Endothelial cell of umbilical vein (primary cell): ENCODE measurements at regions not wholly inside any gene's neighbourhood (a gene's known extent, or its start where the extent isn't known, plus 50 kb on each side); places are given as distances from the start of the nearest gene placed in this dataset.

Experiments
- BruUV-seq: library from RNA; stranded (reverse); fragments of 400-500 nt; replicated peaks from 2 replicates; lab custom pipeline; 2021; lab: Mats Ljungman, UMichigan
- CTCF ChIA-PET: fragments of 300-600, 350-600 bp; sonication (Branson Sonifier 250); formaldehyde crosslinking; loops from one replicate; lab custom pipeline; 2021; ENCODE audit warnings: antibody characterized with exemption, inconsistent platforms; lab: Charles Lee
- POLR2A ChIA-PET: fragments of 300-600, 350-600 bp; sonication (Branson Sonifier 250); formaldehyde crosslinking; loops from one replicate; lab custom pipeline; 2021; ENCODE audit warnings: antibody characterized with exemption, inconsistent platforms; lab: Charles Lee
- DNase-seq: peaks from one replicate; pipeline ENCODE4 v3.0.0-alpha.2; 2011; ENCODE audit warnings: low read depth, low spot score
- FAIRE-seq: peaks from 2 replicates; lab custom pipeline; 2011; peaks lifted over from hg19 to GRCh38; lab: Jason Lieb, UNC
- H2AFZ ChIP-seq: 2 replicates; pipeline ENCODE4 v1.6.0; 2012; ENCODE audit warnings: low read depth, low read length, control low read depth, inconsistent platforms
- H3K27ac ChIP-seq: 2 replicates; pipeline ENCODE4 v1.5.1; 2011; ENCODE audit warnings: low read depth, mild to moderate bottlenecking, control low read depth, low read length, moderate library complexity; ENCODE audit not compliant: insufficient read depth
- H3K27me3 ChIP-seq, 2 experiments: 2 replicates each; pipeline versions ENCODE4 v1.6.0 to v1.6.1; 2011; ENCODE audit warnings: low read length in 2 of 2, mixed read lengths in 1 of 2; ENCODE audit not compliant: control insufficient read depth in 2 of 2, insufficient read depth in 2 of 2
- H3K36me3 ChIP-seq, 2 experiments: 2 replicates in 1 of 2; 3 replicates in 1 of 2; pipeline ENCODE4 v1.5.1; 2011; ENCODE audit warnings: low read length in 2 of 2, mild to moderate bottlenecking in 1 of 2, moderate library complexity in 1 of 2; ENCODE audit not compliant: control insufficient read depth in 2 of 2, insufficient read depth in 2 of 2; ENCODE audit errors: extremely low read depth in 1 of 2
- H3K4me1 ChIP-seq: 3 replicates; pipeline ENCODE4 v1.5.1; 2011; ENCODE audit warnings: mild to moderate bottlenecking, low read length; ENCODE audit not compliant: control insufficient read depth, insufficient read depth; ENCODE audit errors: extremely low read depth
- H3K4me2 ChIP-seq: 2 replicates; pipeline ENCODE4 v1.6.1; 2011; ENCODE audit warnings: low read length, control low read depth, mixed read lengths; ENCODE audit not compliant: insufficient read depth
- H3K4me3 ChIP-seq, 3 experiments: fragments of 200-600 bp in 1 of 3; sonication (generic), shearing (Covaris generic) in 1 of 3; replicated peaks in 1 of 3; 2 replicates each; pipeline ENCODE4 v1.5.1; 2011 to 2016; ENCODE audit warnings: control low read depth in 3 of 3, low read length in 3 of 3, mild to moderate bottlenecking in 2 of 3, inconsistent platforms in 1 of 3, low read depth in 1 of 3, moderate library complexity in 1 of 3; ENCODE audit not compliant: insufficient read depth in 1 of 3
- H3K79me2 ChIP-seq: 2 replicates; pipeline ENCODE4 v1.6.0; 2012; ENCODE audit warnings: low read length, inconsistent platforms; ENCODE audit not compliant: control insufficient read depth, insufficient read depth
- H3K9ac ChIP-seq: replicated peaks from 2 replicates; pipeline ENCODE3; 2011; ENCODE audit warnings: low read length, control low read depth; ENCODE audit not compliant: insufficient read depth; ENCODE audit errors: extremely low read depth
- H3K9me1 ChIP-seq: replicated peaks from 3 replicates; pipeline ENCODE4 v1.6.0; 2011; ENCODE audit warnings: mild to moderate bottlenecking, low read length; ENCODE audit not compliant: control insufficient read depth, insufficient read depth; ENCODE audit errors: extremely low read depth
- H3K9me3 ChIP-seq: replicated peaks from 2 replicates; pipeline ENCODE4 v1.5.1; 2012; ENCODE audit warnings: low read length, inconsistent platforms; ENCODE audit not compliant: control insufficient read depth, insufficient read depth
- H4K20me1 ChIP-seq: replicated peaks from 2 replicates; pipeline ENCODE3; 2011; ENCODE audit warnings: mild to moderate bottlenecking, low read length; ENCODE audit not compliant: control insufficient read depth, insufficient read depth; ENCODE audit errors: extremely low read depth
- EZH2 ChIP-seq: IDR thresholded peaks from 2 replicates; pipeline ENCODE4 v1.6.1; 2012; ENCODE audit warnings: borderline replicate concordance, low read depth, mild to moderate bottlenecking, moderate library complexity, low read length, inconsistent platforms; ENCODE audit not compliant: severe bottlenecking
- FOS ChIP-seq: IDR thresholded peaks from 2 replicates; pipeline ENCODE4 v1.6.1; 2011; ENCODE audit warnings: mild to moderate bottlenecking, low read length, moderate library complexity, borderline replicate concordance; ENCODE audit not compliant: insufficient read depth
- GATA2 ChIP-seq: IDR thresholded peaks from 2 replicates; pipeline ENCODE4 v1.7.0; 2011; ENCODE audit warnings: low read depth, mild to moderate bottlenecking, moderate library complexity, mixed read lengths, low read length; ENCODE audit not compliant: insufficient read length, insufficient read depth
- JUN ChIP-seq: IDR thresholded peaks from 2 replicates; pipeline ENCODE4 v1.6.1; 2011; ENCODE audit warnings: borderline replicate concordance, low read depth; ENCODE audit not compliant: insufficient read length, insufficient read depth
- MYC ChIP-seq: IDR thresholded peaks from one replicate; pipeline ENCODE4 v1.6.1; 2011; ENCODE audit warnings: mild to moderate bottlenecking, low read depth, low read length
- POLR2A ChIP-seq: IDR thresholded peaks from 2 replicates; pipeline ENCODE4 v1.6.1; 2012; ENCODE audit warnings: low read depth, mild to moderate bottlenecking, control low read depth, low read length
- POLR2AphosphoS5 ChIP-seq: IDR thresholded peaks from 2 replicates; pipeline ENCODE4 v1.6.1; 2012; ENCODE audit warnings: low read depth, mild to moderate bottlenecking, control low read depth, low read length, moderate library complexity; ENCODE audit not compliant: insufficient read depth
- dilution Hi-C: fragments of 300-500 bp; cut with MboI; formaldehyde crosslinking; loops from one replicate; pipeline ENCODE4 v1.15.0; 2019; ENCODE audit warnings: low sequenced_read_pairs; ENCODE audit not compliant: extremely low pct_ligation_motif_present
- intact Hi-C: fragments of 100-400 bp; cut with micrococcal nuclease; formaldehyde crosslinking; loops from one replicate; pipeline ENCODE4 v1.10.0; 2022
- TF ChIP-seq, protein P1 (sequence below), 2 donors: IDR thresholded peaks; 1 replicate in 1 of 2; 2 replicates in 1 of 2; pipeline ENCODE4 v1.5.1; 2011; ENCODE audit warnings: low read length in 2 of 2, mild to moderate bottlenecking in 2 of 2, moderate library complexity in 2 of 2, control low read depth in 1 of 2, inconsistent platforms in 1 of 2, low read depth in 1 of 2; ENCODE audit not compliant: insufficient read depth in 1 of 2; ENCODE audit errors: extremely low read depth in 1 of 2
- TF ChIP-seq, protein P2 (sequence below): IDR thresholded peaks from 2 replicates; pipeline ENCODE4 v1.6.1; 2011; ENCODE audit not compliant: insufficient read depth, insufficient read length

DNA sequence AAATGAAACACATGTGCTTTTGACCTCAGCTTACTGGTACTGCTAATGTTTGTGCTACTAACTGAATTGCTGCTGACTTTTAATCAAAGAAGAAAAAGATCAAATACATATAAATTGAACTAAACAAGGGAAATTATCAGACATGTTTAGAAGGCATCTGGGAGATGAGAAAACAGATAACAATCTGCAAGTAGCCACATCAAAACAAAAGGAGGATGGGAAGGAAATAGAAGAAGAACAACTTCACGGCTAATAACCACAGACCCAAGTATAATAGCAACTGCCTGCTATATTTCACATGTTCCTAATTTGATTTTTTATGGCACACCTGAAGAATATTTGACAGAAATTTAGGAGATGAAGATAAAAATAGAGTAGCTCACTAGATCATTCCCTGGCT lies 542.6 kb upstream of the SYT4 start:
- no peak overlapping the region for H2AFZ ChIP-seq
- no peaks in the 10 kb centered on the region for H3K79me2 ChIP-seq
- no peak for FAIRE-seq
- H3K4me1 ChIP-seq, result no peaks in the 10 kb centered on the region
- no peaks in the 10 kb centered on the region for H3K9me3 ChIP-seq
- TF ChIP-seq, protein P1, sequence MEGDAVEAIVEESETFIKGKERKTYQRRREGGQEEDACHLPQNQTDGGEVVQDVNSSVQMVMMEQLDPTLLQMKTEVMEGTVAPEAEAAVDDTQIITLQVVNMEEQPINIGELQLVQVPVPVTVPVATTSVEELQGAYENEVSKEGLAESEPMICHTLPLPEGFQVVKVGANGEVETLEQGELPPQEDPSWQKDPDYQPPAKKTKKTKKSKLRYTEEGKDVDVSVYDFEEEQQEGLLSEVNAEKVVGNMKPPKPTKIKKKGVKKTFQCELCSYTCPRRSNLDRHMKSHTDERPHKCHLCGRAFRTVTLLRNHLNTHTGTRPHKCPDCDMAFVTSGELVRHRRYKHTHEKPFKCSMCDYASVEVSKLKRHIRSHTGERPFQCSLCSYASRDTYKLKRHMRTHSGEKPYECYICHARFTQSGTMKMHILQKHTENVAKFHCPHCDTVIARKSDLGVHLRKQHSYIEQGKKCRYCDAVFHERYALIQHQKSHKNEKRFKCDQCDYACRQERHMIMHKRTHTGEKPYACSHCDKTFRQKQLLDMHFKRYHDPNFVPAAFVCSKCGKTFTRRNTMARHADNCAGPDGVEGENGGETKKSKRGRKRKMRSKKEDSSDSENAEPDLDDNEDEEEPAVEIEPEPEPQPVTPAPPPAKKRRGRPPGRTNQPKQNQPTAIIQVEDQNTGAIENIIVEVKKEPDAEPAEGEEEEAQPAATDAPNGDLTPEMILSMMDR (IDR thresholded peaks at IDR 0.05; ENCODE audit: extremely low read depth in 1 of 2, insufficient read depth in 1 of 2, low read depth in 1 of 2, low read length in 2 of 2), result no peak
- TF ChIP-seq EZH2 (no peak), POLR2A (no peak), POLR2AphosphoS5 (no peak), MYC (no peak), GATA2 (no peak), JUN (no peak), FOS (no peak)
- TF ChIP-seq, protein P2, sequence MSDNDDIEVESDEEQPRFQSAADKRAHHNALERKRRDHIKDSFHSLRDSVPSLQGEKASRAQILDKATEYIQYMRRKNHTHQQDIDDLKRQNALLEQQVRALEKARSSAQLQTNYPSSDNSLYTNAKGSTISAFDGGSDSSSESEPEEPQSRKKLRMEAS, result no peak
- no peaks in the 10 kb centered on the region for H4K20me1 ChIP-seq
- H3K36me3 ChIP-seq, result no peaks in the 10 kb centered on the region
- no peaks in the 10 kb centered on the region for H3K9me1 ChIP-seq
- no TSS peak for BruUV-seq
- H3K4me2 ChIP-seq, result no peak overlapping the region
- DNase-seq, result no peak
- no peak overlapping the region for H3K4me3 ChIP-seq
- POLR2A ChIA-PET, result no interaction called here
- H3K27me3 ChIP-seq, result no peaks in the 10 kb centered on the region
- H3K9ac ChIP-seq, result no peak overlapping the region
- dilution Hi-C loops (no loop called here), intact Hi-C loops (no loop called here)
- H3K27ac ChIP-seq, result no peak overlapping the region
- CTCF ChIA-PET, result no interaction called here
